ENCODE measurements at regions not wholly inside any gene's neighbourhood (a gene's known extent, or its start where the extent isn't known, plus 50 kb on each side); places are given as distances from the start of the nearest gene placed in this dataset.
A peak's percentile ranks its signal among the peaks of the same experiment; 100 is the strongest.

- peaks cover 0 to 7% (median 0%) of the 10 kb centered on the region in 6 donors for H3K4me1 ChIP-seq
- WGBS, 5 donors, result 38 to 67% (median 56%) methylated on average over 4 of the region's 4 CpGs
- intact Hi-C loops (cut with DNase I; ENCODE audit: low total_unique reads), result no loop called here
Observed at GRCh38 chr6:12582421-12583110, 134.0 kb upstream of the PHACTR1 start.

GRCh38 chr6:12584631-12585405 lies 131.7 kb upstream of the PHACTR1 start:
- H3K27ac ChIP-seq, result peak overlapping the region in 7 of 8 donors; percentile 33 to 81 (median 36)
- H3K9me3 ChIP-seq, result no peaks in the 10 kb centered on the region
- DNase-seq, result no peak
- WGBS, 5 donors, result 70 to 84% (median 74%) methylated on average over 14 of the region's 14 CpGs
- no peak overlapping the region for H3K4me3 ChIP-seq
- no peaks in the 10 kb centered on the region for H3K36me3 ChIP-seq
- H3K4me1 ChIP-seq, result peaks cover 0 to 14% (median 2%) of the 10 kb centered on the region in 6 donors
- intact Hi-C loops (cut with DNase I; ENCODE audit: low total_unique reads), result no loop called here
- H3K27me3 ChIP-seq (replicated peaks in 1 of 7), result no peaks in the 10 kb centered on the region
- TF ChIP-seq, protein P1, sequence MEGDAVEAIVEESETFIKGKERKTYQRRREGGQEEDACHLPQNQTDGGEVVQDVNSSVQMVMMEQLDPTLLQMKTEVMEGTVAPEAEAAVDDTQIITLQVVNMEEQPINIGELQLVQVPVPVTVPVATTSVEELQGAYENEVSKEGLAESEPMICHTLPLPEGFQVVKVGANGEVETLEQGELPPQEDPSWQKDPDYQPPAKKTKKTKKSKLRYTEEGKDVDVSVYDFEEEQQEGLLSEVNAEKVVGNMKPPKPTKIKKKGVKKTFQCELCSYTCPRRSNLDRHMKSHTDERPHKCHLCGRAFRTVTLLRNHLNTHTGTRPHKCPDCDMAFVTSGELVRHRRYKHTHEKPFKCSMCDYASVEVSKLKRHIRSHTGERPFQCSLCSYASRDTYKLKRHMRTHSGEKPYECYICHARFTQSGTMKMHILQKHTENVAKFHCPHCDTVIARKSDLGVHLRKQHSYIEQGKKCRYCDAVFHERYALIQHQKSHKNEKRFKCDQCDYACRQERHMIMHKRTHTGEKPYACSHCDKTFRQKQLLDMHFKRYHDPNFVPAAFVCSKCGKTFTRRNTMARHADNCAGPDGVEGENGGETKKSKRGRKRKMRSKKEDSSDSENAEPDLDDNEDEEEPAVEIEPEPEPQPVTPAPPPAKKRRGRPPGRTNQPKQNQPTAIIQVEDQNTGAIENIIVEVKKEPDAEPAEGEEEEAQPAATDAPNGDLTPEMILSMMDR (IDR thresholded peaks at IDR 0.05 in 8 of 11, conservative IDR thresholded peaks at IDR 0.05 in 3 of 11), result no peak
- TF ChIP-seq POLR2AphosphoS5 (IDR thresholded peaks at IDR 0.05), result peak in 1 of 3 donors; percentile 41

More at GRCh38 chr6:12582421-12583110, 134.0 kb upstream of the PHACTR1 start:
- TF ChIP-seq, protein P1 (IDR thresholded peaks at IDR 0.05 in 8 of 11, conservative IDR thresholded peaks at IDR 0.05 in 3 of 11), result no peak
- no peak for TF ChIP-seq POLR2A (IDR thresholded peaks at IDR 0.05)
- no peak for TF ChIP-seq POLR2AphosphoS5 (IDR thresholded peaks at IDR 0.05)
- H3K36me3 ChIP-seq, result no peaks in the 10 kb centered on the region
- H3K9me3 ChIP-seq, result no peaks in the 10 kb centered on the region
- H3K27ac ChIP-seq, result no peak overlapping the region
- no peak for DNase-seq
- no peak overlapping the region for H3K4me3 ChIP-seq
- no peaks in the 10 kb centered on the region for H3K27me3 ChIP-seq (replicated peaks in 1 of 7)

GRCh38 chr6:12585497-12585958 lies 131.0 kb upstream of the PHACTR1 start:
- Histone ChIP-seq H3K9me3 (no peaks in the 10 kb centered on the region), H3K27ac (peak overlapping the region in 7 of 8 donors; percentile 33 to 81 (median 36)), H3K36me3 (no peaks in the 10 kb centered on the region), H3K27me3 (replicated peaks in 1 of 7) (no peaks in the 10 kb centered on the region), H3K4me3 (no peak overlapping the region), H3K4me1 (peaks cover 0 to 14% (median 2%) of the 10 kb centered on the region in 6 donors)
- TF ChIP-seq POLR2AphosphoS5 (IDR thresholded peaks at IDR 0.05), result no peak
- DNase-seq, result no peak
- intact Hi-C loops (cut with DNase I; ENCODE audit: low total_unique reads), result no loop called here
- WGBS, 5 donors, result 79 to 94% (median 87%) methylated on average over 12 of the region's 12 CpGs

GRCh38 chr6:12586721-12587480 lies 129.7 kb upstream of the PHACTR1 start:
- Histone ChIP-seq H3K9me3 (no peaks in the 10 kb centered on the region), H3K4me3 (no peak overlapping the region), H3K27me3 (replicated peaks in 1 of 7) (no peaks in the 10 kb centered on the region), H3K27ac (no peak overlapping the region), H3K36me3 (no peaks in the 10 kb centered on the region), H3K4me1 (peaks cover 0 to 14% (median 2%) of the 10 kb centered on the region in 6 donors)
- intact Hi-C loops (cut with DNase I; ENCODE audit: low total_unique reads), result no loop called here
- 69 to 78% (median 71%) methylated on average over 9 of the region's 9 CpGs for whole genome bisulfite sequencing, 5 donors
- no peak for DNase-seq
- TF ChIP-seq, protein P1 (IDR thresholded peaks at IDR 0.05 in 8 of 11, conservative IDR thresholded peaks at IDR 0.05 in 3 of 11), result no peak
- TF ChIP-seq POLR2A (IDR thresholded peaks at IDR 0.05) (no peak), POLR2AphosphoS5 (IDR thresholded peaks at IDR 0.05) (no peak)

All from spleen (tissue), 11 donors.